Stimulated activated naive CD8-positive, alpha-beta T cell treated with anti-CD3 and anti-CD28 coated beads, Interleukin-15, amount 100 ng/mL, for 72 hours (primary cell): ENCODE measurements at regions not wholly inside any gene's neighbourhood (a gene's known extent, or its start where the extent isn't known, plus 50 kb on each side); places are given as distances from the start of the nearest gene placed in this dataset.
"Not testable (repeated sequence)": the region's sequence is repeated elsewhere in the genome, so short reads cannot be mapped to it uniquely, and the experiment has no call there.

Experiments
- ATAC-seq: fragments of 150-1000 bp; cut with Tn5 transposase; 2 replicates; pipeline ENCODE4 v1.10.0; 2021; ENCODE audit warnings: mild to moderate bottlenecking, moderate library complexity
- DNase-seq, 2 donors: peaks; one replicate each; pipeline ENCODE4 v3.0.0; 2021 to 2022
- H3K27ac Mint-ChIP-seq, 2 donors: one replicate each; pipeline ENCODE4 v1.8.0; 2022; ENCODE audit warnings: mild to moderate bottlenecking in 2 of 2, mixed read lengths in 2 of 2, moderate library complexity in 2 of 2
- H3K27me3 Mint-ChIP-seq: one replicate; pipeline ENCODE4 v1.8.0; 2022; ENCODE audit warnings: mixed read lengths
- H3K4me1 Mint-ChIP-seq: one replicate; pipeline ENCODE4 v1.8.0; 2022; ENCODE audit warnings: mild to moderate bottlenecking, mixed read lengths
- H3K4me3 Mint-ChIP-seq, 2 donors: one replicate each; pipeline ENCODE4 v1.8.0; 2022; ENCODE audit warnings: mild to moderate bottlenecking in 2 of 2, mixed read lengths in 2 of 2, moderate library complexity in 1 of 2
- H3K9me3 Mint-ChIP-seq, 2 donors: one replicate each; pipeline ENCODE4 v1.8.0; 2022; ENCODE audit warnings: mixed read lengths in 2 of 2

DNA sequence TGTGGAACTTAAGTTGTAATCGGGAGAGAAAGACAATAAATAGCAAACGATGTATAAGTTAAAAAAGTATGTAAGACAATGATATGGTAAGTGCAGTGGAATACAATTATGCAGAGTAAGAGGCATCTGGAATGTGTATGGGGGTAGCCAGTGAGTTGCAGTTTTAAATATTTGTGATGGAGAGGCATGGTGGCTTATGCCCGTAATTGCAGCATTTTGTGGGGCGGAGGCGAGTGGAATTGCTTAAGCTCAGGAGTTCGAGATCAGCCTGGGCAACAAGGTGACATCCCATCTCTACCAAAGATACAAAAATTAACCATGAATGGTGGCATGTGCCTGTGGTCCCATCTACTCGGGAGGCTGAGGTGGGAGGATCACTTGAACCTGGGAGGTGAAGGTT, 52.5 kb upstream of the WDFY3 start:
- Mint-ChIP-seq H3K27me3 (no peaks in the 10 kb centered on the region), H3K4me1 (no peaks in the 10 kb centered on the region), H3K9me3 (peaks cover 13 to 14% of the 10 kb centered on the region in 2 donors), H3K27ac (no peak overlapping the region), H3K4me3 (no peak overlapping the region)
- no peak for ATAC-seq
- no peak for DNase-seq

DNA sequence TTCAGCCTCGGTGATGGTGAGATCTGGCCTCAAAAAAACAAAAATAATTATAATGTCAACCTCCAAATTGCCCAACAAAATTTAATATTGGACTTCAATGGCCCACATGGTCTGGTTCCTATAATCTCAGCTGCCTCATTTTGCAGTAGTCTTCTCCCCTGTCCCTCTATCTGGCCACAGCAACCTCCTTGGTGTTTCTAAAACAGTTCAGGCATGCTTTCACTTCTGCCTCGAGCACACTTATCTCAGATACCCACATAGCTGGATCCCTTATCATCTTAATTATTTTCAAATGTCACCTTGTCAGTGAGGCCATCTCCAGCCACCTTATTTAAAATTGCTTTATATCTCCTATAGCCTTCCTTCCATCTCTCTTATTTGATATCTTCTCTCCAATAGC, 52.9 kb upstream of the WDFY3 start:
- Mint-ChIP-seq H3K27ac (no peak overlapping the region), H3K9me3 (peaks cover 13 to 14% of the 10 kb centered on the region in 2 donors), H3K4me1 (no peaks in the 10 kb centered on the region), H3K27me3 (no peaks in the 10 kb centered on the region), H3K4me3 (no peak overlapping the region)
- ATAC-seq (no peak), DNase-seq (no peak)

DNA sequence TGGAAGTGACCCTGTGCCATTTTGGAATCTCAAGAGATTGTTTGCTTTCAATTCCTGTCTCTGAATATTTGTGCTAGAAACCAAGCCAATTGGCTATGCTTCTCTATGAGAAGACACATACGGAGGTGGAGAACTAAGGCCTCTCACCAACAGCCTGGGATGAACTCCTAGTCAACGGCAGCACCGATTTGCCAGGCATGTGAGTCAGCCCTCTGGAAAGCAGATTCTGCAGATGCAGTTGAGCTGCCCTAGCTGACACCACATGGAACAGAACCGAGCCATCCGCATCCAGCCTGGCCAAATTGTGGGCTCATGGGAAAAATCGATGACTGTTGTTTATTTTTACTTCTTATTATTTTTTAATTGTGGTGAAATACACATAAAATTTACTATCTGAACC, 58.2 kb upstream of the WDFY3 start:
- Mint-ChIP-seq H3K9me3 (peaks cover 8 to 12% of the 10 kb centered on the region in 2 donors), H3K27me3 (no peaks in the 10 kb centered on the region), H3K4me3 (no peak overlapping the region), H3K27ac (no peak overlapping the region), H3K4me1 (no peaks in the 10 kb centered on the region)
- ATAC-seq (no peak), DNase-seq (no peak)

DNA sequence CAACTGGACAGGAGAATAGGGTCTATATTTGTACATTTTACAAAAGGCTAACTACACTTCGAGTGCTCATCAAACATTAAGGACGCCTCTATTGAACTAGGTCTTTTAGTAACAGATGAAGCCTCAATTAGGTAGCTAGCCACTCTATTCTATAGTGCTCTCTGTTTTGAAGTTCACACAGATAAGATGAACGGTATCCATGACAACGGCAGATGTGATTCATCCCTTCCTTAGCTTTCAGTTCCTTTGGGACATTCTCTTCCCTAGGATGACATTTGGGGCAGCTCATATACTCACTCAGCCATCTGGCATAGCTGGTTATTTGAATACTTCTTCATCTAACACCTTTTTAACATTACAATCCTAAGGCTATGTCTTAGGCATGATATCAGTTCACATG, 62.4 kb upstream of the WDFY3 start:
- H3K27me3 Mint-ChIP-seq = no peaks in the 10 kb centered on the region
- ATAC-seq = no peak
- no peak for DNase-seq

DNA sequence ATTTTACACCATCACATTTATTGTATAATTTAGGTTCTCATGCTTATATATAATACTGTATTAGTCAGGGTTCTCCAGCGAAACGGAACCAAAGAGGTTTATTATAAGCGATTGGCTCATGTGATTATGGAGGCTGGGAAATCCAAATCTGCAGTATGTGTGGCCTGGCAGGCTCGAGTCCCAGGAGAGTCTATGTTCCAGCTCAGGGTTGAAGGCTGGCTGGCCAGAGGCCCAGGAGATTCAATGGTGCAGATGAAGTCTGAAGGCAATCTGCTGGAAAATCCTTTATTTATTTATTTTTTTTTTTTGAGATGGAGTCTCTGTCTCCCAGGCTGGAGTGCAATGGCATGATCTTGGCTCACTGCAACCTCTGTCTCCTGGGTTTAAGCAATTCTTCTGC, 63.0 kb upstream of the WDFY3 start:
- Mint-ChIP-seq H3K27ac (no peak overlapping the region), H3K9me3 (peaks cover 13 to 24% of the 10 kb centered on the region in 2 donors), H3K4me1 (no peaks in the 10 kb centered on the region), H3K4me3 (no peak overlapping the region), H3K27me3 (no peaks in the 10 kb centered on the region)
- DNase-seq = no peak
- no peak for ATAC-seq

More for the DNA sequence above, 62.4 kb upstream of the WDFY3 start:
- no peaks in the 10 kb centered on the region for H3K4me1 Mint-ChIP-seq
- no peak overlapping the region for H3K27ac Mint-ChIP-seq
- H3K9me3 Mint-ChIP-seq = peaks cover 8 to 19% of the 10 kb centered on the region in 2 donors
- H3K4me3 Mint-ChIP-seq = no peak overlapping the region

DNA sequence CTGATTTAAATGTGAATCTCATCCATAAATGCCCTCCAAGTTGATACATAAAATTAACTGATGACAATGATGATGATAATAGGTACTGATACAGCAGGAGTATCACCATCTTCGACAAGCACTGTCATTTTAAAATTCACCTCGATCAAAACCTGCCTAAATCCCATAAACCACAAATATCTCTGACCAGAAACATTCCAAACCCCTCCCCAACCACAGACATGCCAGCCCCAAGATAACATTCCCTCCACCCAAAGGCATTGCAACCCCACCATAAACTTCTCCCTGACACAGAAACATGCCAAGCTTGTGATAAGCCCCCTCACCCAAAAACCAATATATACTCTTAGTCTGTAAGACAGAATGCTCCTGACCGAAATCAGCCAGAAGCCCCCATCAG, 63.7 kb upstream of the WDFY3 start:
- no peak for ATAC-seq
- Mint-ChIP-seq H3K4me1 (no peaks in the 10 kb centered on the region), H3K4me3 (no peak overlapping the region), H3K9me3 (peaks cover 15 to 25% of the 10 kb centered on the region in 2 donors), H3K27ac (no peak overlapping the region), H3K27me3 (no peaks in the 10 kb centered on the region)
- DNase-seq = no peak

DNA sequence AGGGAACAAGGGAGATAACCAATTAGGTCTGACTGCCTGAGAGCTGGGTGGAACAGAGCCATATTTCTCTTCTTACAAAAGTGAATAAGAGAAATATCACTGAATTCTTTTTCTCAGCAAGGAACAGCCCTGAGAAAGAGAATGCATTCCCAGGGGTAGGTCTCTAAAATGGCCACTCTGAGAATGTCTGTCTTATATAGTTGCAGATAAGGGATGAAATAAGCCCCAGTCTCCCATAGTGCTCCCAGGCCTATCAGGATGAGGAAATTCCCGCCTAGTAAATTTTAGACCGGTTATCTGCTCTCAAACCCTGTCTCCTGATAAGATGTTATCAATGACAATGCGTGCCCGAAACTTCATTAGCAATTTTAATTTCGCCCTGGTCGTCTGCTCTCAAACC, 67.3 kb upstream of the WDFY3 start:
- not testable (repeated sequence) for H3K27ac Mint-ChIP-seq, DNase-seq, H3K4me3 Mint-ChIP-seq, ATAC-seq, H3K4me1 Mint-ChIP-seq, H3K27me3 Mint-ChIP-seq
- peaks cover 15 to 20% of the 10 kb centered on the region in 2 donors for H3K9me3 Mint-ChIP-seq

DNA sequence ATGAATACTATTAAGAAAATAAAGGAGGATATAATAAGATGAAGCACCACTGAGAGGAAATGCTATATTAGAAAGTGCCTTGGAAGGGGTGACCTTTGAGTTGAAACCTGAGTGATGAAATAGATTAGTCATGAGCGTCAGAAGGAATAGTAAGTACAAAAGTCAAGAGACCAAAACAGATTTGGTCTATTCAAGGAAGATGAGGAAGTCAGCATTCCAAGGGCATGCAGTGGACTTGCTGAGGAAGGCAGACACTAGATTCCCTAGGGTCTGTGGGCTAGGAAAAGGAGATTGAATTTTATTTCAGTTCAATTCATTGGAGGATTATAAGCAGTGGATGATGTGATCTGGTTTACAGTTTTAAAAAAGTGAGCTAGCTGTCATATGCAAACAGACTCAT, 73.0 kb upstream of the WDFY3 start:
- Mint-ChIP-seq H3K4me3 (no peak overlapping the region), H3K9me3 (peaks cover under 1 to 9% of the 10 kb centered on the region in 2 donors), H3K27ac (no peak overlapping the region), H3K27me3 (no peaks in the 10 kb centered on the region), H3K4me1 (no peaks in the 10 kb centered on the region)
- DNase-seq (no peak), ATAC-seq (no peak)

DNA sequence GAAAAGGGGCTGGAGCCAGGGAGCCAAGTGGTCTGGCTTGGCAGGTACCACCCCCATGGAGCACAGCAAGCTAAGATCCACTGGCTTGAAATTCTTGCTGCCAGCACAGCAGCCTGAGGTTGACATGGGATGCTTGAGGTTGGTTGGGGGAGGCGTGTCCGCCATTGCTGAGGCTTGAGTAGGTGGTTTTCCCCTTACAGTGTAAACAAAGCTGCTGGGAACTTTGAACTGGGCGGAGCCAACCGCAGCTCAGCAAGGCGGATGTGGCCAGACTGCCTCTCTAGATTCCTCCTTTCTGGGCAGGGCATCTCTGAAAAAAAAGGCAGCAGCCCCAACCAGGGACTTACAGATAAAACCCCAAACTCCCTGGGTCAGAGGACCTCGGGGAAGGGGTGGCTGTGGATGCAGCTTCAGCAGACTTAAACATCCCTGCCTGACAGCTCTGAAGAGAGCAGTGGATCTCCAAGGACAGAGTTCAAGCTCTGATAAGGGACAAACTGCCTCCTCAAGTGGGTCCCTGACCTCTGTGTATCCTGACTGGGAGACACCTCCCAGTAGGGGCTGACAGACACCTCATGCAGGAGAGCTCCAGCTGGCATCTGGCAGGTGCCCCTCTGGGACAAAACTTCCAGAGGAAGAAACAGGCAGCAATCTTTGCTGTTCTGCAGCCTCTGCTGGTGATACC, 77.5 kb upstream of the WDFY3 start:
- H3K9me3 Mint-ChIP-seq = peaks cover 0 to 12% of the 10 kb centered on the region in 2 donors
- DNase-seq, H3K27me3 Mint-ChIP-seq, H3K4me1 Mint-ChIP-seq, ATAC-seq, H3K27ac Mint-ChIP-seq, H3K4me3 Mint-ChIP-seq: not testable (repeated sequence)

DNA sequence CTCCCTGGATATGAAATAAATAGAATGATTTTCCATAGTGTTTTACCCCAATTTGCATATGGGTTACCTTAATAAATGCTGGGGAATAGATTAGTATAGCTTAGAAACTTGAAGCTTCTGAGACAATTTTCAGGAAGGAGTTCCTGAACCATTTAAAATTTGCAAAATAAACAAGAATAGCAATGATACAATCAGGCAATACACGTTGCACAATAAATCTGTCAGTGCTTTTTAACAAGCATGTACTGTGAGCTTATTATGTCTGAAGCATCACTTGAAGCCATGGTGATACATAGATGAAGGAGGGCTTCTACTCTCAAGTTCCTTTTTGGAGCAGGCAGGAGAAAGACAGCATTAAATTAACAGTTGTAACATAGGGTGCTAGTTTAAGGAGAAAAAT, 84.2 kb upstream of the WDFY3 start:
- Mint-ChIP-seq H3K4me3 (no peak overlapping the region), H3K27ac (no peak overlapping the region), H3K4me1 (no peaks in the 10 kb centered on the region), H3K27me3 (no peaks in the 10 kb centered on the region), H3K9me3 (peaks cover 5 to 7% of the 10 kb centered on the region in 2 donors)
- DNase-seq (no peak), ATAC-seq (no peak)

DNA sequence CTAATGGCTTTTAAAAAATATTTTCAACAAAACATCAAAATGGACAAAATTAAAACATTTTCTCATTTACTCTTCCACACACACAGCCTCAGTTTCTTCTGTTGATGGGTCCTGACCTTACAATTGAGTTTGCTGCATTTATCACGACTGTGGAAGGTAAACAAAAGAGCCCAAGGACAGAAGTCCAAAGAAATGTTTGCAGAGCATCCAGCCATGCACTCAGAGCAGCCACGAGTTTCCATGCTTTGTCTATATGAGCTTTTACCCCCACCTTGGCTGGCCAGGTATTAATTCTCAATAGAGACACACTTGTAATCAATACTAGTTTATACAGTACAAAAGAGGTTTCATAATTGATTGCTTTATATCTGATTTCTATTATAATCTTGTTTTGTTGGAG, 85.0 kb upstream of the WDFY3 start:
- Mint-ChIP-seq H3K4me1 (no peaks in the 10 kb centered on the region), H3K4me3 (no peak overlapping the region), H3K27me3 (no peaks in the 10 kb centered on the region), H3K27ac (no peak overlapping the region), H3K9me3 (peaks cover 5 to 7% of the 10 kb centered on the region in 2 donors)
- no peak for DNase-seq
- ATAC-seq = no peak

DNA sequence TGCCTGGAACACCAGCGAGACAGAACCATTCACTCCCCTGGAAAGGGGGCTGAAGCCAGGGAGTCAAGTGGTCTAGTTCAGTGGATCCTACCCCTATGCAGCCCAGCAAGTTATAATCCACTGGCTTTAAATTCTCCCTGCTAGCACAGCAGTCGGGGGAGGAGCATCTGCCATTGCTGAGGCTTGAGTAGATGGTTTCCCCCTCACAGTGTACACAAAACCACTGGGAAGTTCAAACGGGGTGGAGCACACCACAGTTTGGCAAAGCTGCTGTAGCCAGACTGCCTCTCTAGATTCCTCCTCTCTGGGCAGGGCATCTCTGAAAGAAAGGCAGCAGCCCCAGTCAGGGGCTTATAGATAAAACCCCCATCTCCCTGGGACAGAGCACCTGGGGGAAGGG, 88.4 kb upstream of the WDFY3 start:
- not testable (repeated sequence) for H3K9me3 Mint-ChIP-seq, ATAC-seq, DNase-seq, H3K27me3 Mint-ChIP-seq, H3K4me1 Mint-ChIP-seq, H3K4me3 Mint-ChIP-seq, H3K27ac Mint-ChIP-seq

DNA sequence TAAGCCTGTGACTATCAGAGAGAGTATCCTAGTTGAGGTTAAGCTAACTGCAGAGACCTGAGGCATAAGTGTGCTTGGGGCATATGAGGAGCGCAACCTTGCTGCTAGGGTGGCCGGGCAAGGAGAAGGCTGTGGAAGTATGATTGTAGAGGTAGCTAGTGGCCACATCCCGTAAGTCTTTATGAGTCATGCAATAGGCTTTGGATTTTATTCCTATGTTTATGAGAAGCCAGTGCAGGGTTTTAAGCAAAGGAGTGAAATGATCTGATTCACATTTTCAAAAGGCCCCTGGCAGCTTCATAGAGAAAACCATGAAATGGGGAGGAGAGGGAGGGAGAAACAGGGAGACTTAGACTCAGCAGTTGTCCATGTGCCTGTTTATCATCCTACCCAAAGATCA, 92.1 kb upstream of the WDFY3 start:
- Mint-ChIP-seq H3K4me3 (no peak overlapping the region), H3K27ac (no peak overlapping the region), H3K4me1 (no peaks in the 10 kb centered on the region), H3K27me3 (no peaks in the 10 kb centered on the region), H3K9me3 (peaks cover 0 to 4% of the 10 kb centered on the region in 2 donors)
- no peak for ATAC-seq
- no peak for DNase-seq

DNA sequence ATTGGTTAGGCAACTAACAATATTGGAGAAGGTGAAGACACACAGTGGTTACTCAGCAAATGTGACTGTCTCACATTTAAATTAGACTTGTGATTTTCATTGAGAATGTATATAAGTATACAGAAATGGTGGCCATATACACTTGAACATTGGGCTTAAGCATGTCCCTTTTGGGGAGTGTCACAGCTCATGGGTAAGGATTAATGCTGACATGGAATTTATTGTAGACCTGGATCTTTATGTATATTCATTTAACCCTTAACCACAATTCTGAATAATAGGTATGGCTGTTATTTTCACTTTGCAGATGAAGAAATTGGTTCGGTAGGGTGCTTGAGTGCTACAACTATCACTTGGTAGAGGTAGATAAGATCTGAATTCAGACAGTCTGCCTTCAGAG, 95.5 kb upstream of the WDFY3 start:
- ATAC-seq (no peak), DNase-seq (no peak)
- Mint-ChIP-seq H3K4me3 (no peak overlapping the region), H3K27me3 (no peaks in the 10 kb centered on the region), H3K27ac (no peak overlapping the region), H3K4me1 (no peaks in the 10 kb centered on the region), H3K9me3 (peaks cover 0 to 4% of the 10 kb centered on the region in 2 donors)

DNA sequence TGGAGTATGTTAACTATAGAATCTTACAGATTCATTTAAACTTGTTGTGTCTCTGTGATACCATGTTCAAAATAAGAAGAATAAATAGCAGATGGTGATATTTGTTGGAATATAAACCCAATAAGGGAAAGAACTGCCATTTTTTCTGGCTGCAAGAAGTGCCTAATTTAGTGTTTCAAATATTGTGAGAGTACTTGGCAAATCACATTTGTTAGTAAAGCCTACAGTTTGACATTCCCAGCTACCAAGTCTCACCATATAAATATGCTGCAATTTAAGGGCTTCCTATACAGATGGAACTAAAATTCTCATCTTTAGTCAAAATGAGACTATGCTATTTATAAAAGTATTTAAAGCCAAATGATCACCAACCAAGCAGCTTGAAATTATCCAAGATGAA, 96.0 kb upstream of the WDFY3 start:
- Mint-ChIP-seq H3K4me1 (no peaks in the 10 kb centered on the region), H3K27me3 (no peaks in the 10 kb centered on the region), H3K9me3 (peaks cover 0 to 4% of the 10 kb centered on the region in 2 donors), H3K27ac (no peak overlapping the region), H3K4me3 (no peak overlapping the region)
- DNase-seq (no peak), ATAC-seq (no peak)

DNA sequence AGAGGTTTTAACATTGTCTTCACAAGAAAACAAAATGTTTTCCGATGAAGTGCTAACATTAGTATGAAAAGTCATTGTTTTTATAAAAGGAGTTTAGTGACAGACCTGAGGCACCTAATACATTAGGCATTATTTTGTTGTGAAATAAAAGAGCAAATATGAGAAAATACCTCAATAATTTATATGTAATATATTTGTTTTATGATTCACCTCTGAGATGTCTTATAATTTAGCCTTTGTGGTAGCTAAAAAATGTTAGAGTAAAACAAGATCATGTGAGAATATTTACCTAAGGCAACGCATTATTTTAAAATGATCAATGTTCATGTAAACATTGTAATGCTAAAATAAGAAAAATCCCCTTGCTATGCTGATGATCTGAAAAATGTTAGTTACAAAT, 100.9 kb upstream of the WDFY3 start:
- no peaks in the 10 kb centered on the region for H3K27me3 Mint-ChIP-seq
- no peak for DNase-seq
- no peaks in the 10 kb centered on the region for H3K4me1 Mint-ChIP-seq
- no peak for ATAC-seq
- H3K9me3 Mint-ChIP-seq = peaks cover 4 to 6% of the 10 kb centered on the region in 2 donors
- no peak overlapping the region for H3K4me3 Mint-ChIP-seq
- H3K27ac Mint-ChIP-seq = no peak overlapping the region

DNA sequence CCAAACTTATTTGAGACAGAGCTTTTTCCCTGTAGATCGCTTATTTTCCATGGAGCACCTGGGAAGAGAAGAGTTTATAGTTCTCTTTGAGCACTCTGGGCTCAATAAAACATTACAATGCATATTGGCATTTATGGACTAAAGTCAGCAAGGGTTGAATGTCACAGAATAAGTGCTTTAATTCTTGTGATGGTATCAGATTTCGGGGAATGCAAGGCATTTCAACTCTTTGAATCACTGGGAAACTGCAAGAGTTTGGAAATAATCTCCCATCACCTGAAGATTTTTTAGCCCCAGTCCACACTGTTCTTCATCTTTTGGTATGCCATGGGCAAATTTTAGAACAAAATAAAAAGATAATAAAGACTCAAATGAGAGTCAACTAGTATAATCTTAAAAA, 111.5 kb upstream of the WDFY3 start:
- DNase-seq = no peak
- no peak for ATAC-seq
- Mint-ChIP-seq H3K27me3 (no peaks in the 10 kb centered on the region), H3K4me3 (no peak overlapping the region), H3K9me3 (no peaks in the 10 kb centered on the region), H3K4me1 (no peaks in the 10 kb centered on the region), H3K27ac (no peak overlapping the region)
